Neuronal stem cell (in vitro differentiated cells): ENCODE measurements at regions not wholly inside any gene's neighbourhood (a gene's known extent, or its start where the extent isn't known, plus 50 kb on each side); places are given as distances from the start of the nearest gene placed in this dataset.
"Not testable (repeated sequence)": the region's sequence is repeated elsewhere in the genome, so short reads cannot be mapped to it uniquely, and the experiment has no call there.

Experiments
- DNase-seq: peaks from one replicate; pipeline ENCODE4 v3.0.0-alpha.2; 2013; ENCODE audit warnings: low spot score
- H2AFZ ChIP-seq: one replicate; pipeline ENCODE4 v1.6.1; 2013; ENCODE audit warnings: mild to moderate bottlenecking, low read length, inconsistent platforms
- H2AK5ac ChIP-seq: 2 replicates; pipeline ENCODE4 v1.6.1; 2013; ENCODE audit warnings: low read depth, mild to moderate bottlenecking, inconsistent platforms, low read length, moderate library complexity, mixed read lengths
- H2BK120ac ChIP-seq: 2 replicates; pipeline ENCODE4 v1.6.1; 2013; ENCODE audit warnings: low read depth, mild to moderate bottlenecking, inconsistent platforms, low read length, moderate library complexity, mixed read lengths
- H2BK12ac ChIP-seq: one replicate; pipeline ENCODE4 v1.6.1; 2013; ENCODE audit warnings: low read length, inconsistent platforms
- H2BK15ac ChIP-seq: 2 replicates; pipeline ENCODE4 v1.6.1; 2013; ENCODE audit warnings: mild to moderate bottlenecking, low read length, inconsistent platforms, mixed read lengths
- H2BK5ac ChIP-seq: one replicate; pipeline ENCODE4 v1.6.1; 2013; ENCODE audit warnings: inconsistent platforms, mild to moderate bottlenecking, low read length, moderate library complexity
- H3K14ac ChIP-seq: one replicate; pipeline ENCODE4 v1.6.1; 2013; ENCODE audit warnings: low read length, inconsistent platforms
- H3K18ac ChIP-seq: 2 replicates; pipeline ENCODE4 v1.6.1; 2013; ENCODE audit warnings: low read length, inconsistent platforms
- H3K23ac ChIP-seq: 2 replicates; pipeline ENCODE4 v1.6.1; 2013; ENCODE audit warnings: low read depth, mild to moderate bottlenecking, mixed read lengths, low read length, inconsistent platforms; ENCODE audit not compliant: poor library complexity
- H3K27ac ChIP-seq: replicated peaks from 3 replicates; pipeline ENCODE4 v1.5.1; 2013; ENCODE audit warnings: low read length, inconsistent platforms
- H3K27me3 ChIP-seq, 3 experiments: 2 replicates each; pipeline ENCODE4 v1.6.1; 2013; ENCODE audit warnings: low read length in 3 of 3, mild to moderate bottlenecking in 2 of 3, inconsistent platforms in 1 of 3, low read depth in 1 of 3, mixed read lengths in 1 of 3, moderate library complexity in 1 of 3; ENCODE audit not compliant: control insufficient read depth in 3 of 3, insufficient read depth in 3 of 3
- H3K36me3 ChIP-seq, 2 donors: replicated peaks in 1 of 2; 2 replicates each; pipeline ENCODE4 v1.6.1; 2013; ENCODE audit warnings: low read length in 2 of 2; ENCODE audit not compliant: control insufficient read depth in 2 of 2, insufficient read depth in 2 of 2
- H3K4ac ChIP-seq: 2 replicates; pipeline ENCODE4 v1.6.1; 2013; ENCODE audit warnings: inconsistent platforms, mild to moderate bottlenecking, low read length, moderate library complexity
- H3K4me1 ChIP-seq, 2 donors: 1 replicate in 1 of 2; 2 replicates in 1 of 2; pipeline ENCODE4 v1.6.1; 2013; ENCODE audit warnings: low read length in 2 of 2, low read depth in 1 of 2; ENCODE audit not compliant: control insufficient read depth in 2 of 2, insufficient read depth in 1 of 2
- H3K4me2 ChIP-seq: one replicate; pipeline ENCODE4 v1.6.1; 2013; ENCODE audit warnings: mild to moderate bottlenecking, low read length, inconsistent platforms; ENCODE audit not compliant: insufficient read depth, poor library complexity, severe bottlenecking
- H3K4me3 ChIP-seq, 2 donors: 2 replicates each; pipeline ENCODE4 v1.5.1; 2013; ENCODE audit warnings: low read length in 2 of 2, mild to moderate bottlenecking in 2 of 2, inconsistent platforms in 1 of 2, moderate library complexity in 1 of 2
- H3K79me1 ChIP-seq: one replicate; pipeline ENCODE4 v1.6.1; 2013; ENCODE audit warnings: low read depth, mild to moderate bottlenecking, inconsistent platforms, low read length, moderate library complexity
- H3K9ac ChIP-seq: one replicate; pipeline ENCODE4 v1.6.1; 2013; ENCODE audit warnings: mild to moderate bottlenecking, low read depth, low read length, inconsistent platforms; ENCODE audit not compliant: poor library complexity
- H3K9me3 ChIP-seq, 2 donors: replicated peaks in 1 of 2; 2 replicates each; pipeline versions ENCODE3 to v1.6.1; 2013; ENCODE audit warnings: low read length in 2 of 2, mild to moderate bottlenecking in 2 of 2, inconsistent platforms in 1 of 2, low read depth in 1 of 2, mixed read lengths in 1 of 2, moderate library complexity in 1 of 2; ENCODE audit not compliant: control insufficient read depth in 2 of 2, insufficient read depth in 1 of 2
- H4K8ac ChIP-seq: one replicate; pipeline ENCODE4 v1.6.1; 2013; ENCODE audit warnings: low read depth, mild to moderate bottlenecking, inconsistent platforms, low read length, moderate library complexity
- H4K91ac ChIP-seq: one replicate; pipeline ENCODE4 v1.6.1; 2013; ENCODE audit warnings: low read length, low read depth, mild to moderate bottlenecking, inconsistent platforms; ENCODE audit not compliant: poor library complexity
- WGBS, 2 donors: extraction: QIAGEN DNeasy Blood & Tissue Kit; methylation state at CpG; one replicate each; pipeline ENCODE4 v1.1.7; 2013; ENCODE audit warnings: missing lambda C conversion rate in 2 of 2, mixed read lengths in 1 of 2; ENCODE audit not compliant: insufficient read length in 2 of 2, insufficient replicate concordance in 1 of 2; ENCODE audit errors: extremely low coverage in 2 of 2; 5-methylcytosine and 5-hydroxymethylcytosine counted together

DNA sequence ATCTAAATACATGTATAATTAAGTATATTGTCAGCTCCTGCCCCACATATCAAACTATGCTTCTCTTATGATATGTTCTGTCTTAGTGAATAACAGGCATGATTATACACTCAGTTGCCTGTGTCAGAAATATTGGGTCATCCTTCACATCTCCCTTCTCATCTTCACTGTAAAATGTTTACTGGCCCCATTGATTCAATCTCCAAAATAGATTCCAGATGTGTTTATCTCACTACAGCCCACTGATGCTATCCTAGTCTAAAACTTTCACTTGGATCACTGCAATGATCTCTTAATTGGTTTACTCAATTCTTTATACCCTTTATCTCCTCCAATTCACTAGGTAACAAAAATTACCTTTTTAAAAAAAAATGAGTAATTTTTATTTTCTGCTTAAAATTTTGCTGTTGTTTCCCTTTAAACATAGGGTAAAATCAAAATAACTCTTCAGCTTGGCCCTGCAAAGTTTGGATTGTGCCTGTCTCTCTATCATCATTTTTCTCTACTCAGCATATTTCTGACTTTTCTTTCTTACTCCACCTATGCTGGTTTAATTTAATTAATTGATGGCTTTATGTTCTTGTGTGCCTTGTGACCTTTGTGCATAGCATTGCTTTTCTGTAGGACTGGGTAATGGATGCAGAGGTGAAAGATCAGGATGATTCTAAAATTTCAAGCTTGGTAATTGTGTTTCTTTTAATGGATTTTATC is 233.9 kb upstream of the FOXP2 start:
- Histone ChIP-seq H2BK5ac (no peak overlapping the region), H3K9me3 (no peaks in the 10 kb centered on the region), H3K27ac (no peak overlapping the region), H3K4me1 (peaks cover 0 to 31% of the 10 kb centered on the region in 2 donors), H2BK120ac (no peak overlapping the region), H2AFZ (no peak overlapping the region), H3K36me3 (no peaks in the 10 kb centered on the region), H4K91ac (no peak overlapping the region), H3K9ac (no peak overlapping the region), H3K14ac (no peak overlapping the region), H3K79me1 (no peaks in the 10 kb centered on the region), H3K4me3 (no peak overlapping the region), H2AK5ac (no peak overlapping the region), H4K8ac (no peak overlapping the region), H3K23ac (no peak overlapping the region), H3K4me2 (no peak overlapping the region), H3K27me3 (no peaks in the 10 kb centered on the region), H2BK15ac (no peak overlapping the region), H3K18ac (no peak overlapping the region), H3K4ac (no peak overlapping the region), H2BK12ac (no peak overlapping the region)
- no peak for DNase-seq

DNA sequence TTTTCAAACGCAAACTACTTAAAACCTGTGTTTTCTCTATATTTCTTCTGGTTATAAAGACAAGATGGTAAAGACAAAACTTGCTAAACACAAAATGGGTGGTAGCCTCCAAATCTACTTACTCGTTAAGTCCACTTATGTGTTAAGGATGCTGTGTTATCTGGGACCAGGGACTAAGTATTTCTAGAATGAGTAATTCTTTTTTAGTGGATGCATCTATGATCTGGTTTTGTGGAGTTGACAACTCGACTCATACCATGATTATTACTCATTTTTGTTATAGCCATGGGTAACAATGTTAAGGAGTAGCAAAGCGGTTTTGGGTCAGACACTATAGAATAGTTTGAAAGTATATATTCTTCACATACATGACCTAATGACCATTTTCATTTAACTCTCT is 239.5 kb upstream of the FOXP2 start:
- Histone ChIP-seq H3K9me3 (peaks cover 0 to 22% of the 10 kb centered on the region in 2 donors), H3K4me1 (peaks cover 0 to 10% of the 10 kb centered on the region in 2 donors), H2BK12ac (no peak overlapping the region), H4K8ac (no peak overlapping the region), H3K79me1 (no peaks in the 10 kb centered on the region), H3K27me3 (no peaks in the 10 kb centered on the region), H3K23ac (no peak overlapping the region), H3K14ac (no peak overlapping the region), H4K91ac (no peak overlapping the region), H2AFZ (no peak overlapping the region), H2BK120ac (no peak overlapping the region), H3K4me3 (no peak overlapping the region), H2BK15ac (no peak overlapping the region), H2AK5ac (no peak overlapping the region), H3K36me3 (no peaks in the 10 kb centered on the region), H3K27ac (no peak overlapping the region), H3K4ac (no peak overlapping the region), H3K4me2 (no peak overlapping the region), H2BK5ac (no peak overlapping the region), H3K18ac (no peak overlapping the region), H3K9ac (no peak overlapping the region)
- no CpG with 5 or more reads among the region's 4 CpGs for WGBS, 2 donors
- DNase-seq = no peak

DNA sequence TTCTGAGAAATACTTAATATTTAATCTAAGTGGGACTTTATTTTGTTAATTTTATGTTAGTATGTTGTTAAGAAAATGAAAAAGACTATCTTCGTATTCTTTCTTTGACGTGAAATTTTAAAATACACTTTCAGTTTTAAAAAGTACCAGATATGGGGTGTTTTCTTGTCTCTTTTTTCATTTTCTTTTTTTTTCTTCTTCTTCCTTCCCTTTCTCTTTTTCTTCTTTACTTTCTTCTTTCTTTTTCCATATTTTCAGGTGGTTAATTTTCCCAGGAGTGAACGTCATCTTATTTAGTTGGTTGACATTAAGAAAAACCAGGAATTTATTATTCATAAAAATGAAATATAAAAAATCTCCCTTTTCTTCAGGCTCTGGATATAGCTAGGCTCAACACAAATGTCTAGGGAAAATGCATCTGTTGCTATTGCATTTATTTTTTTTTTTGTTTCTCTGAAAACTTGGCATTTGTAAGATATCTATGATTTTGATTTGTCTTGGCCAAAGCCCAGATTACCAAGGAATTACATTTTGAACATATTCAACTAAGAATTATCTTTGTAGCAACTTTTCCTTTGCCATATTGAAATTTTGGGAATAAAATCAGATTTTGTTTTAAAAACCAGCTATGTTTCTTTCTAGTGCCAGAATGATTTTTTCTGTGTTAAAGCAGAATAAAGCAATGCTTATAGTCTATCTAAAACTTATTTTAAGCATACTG is 241.3 kb upstream of the FOXP2 start:
- Histone ChIP-seq H3K4me1 (peaks cover 0 to 8% of the 10 kb centered on the region in 2 donors), H2BK15ac (no peak overlapping the region), H3K36me3 (no peaks in the 10 kb centered on the region), H3K18ac (no peak overlapping the region), H3K23ac (no peak overlapping the region), H3K4me3 (no peak overlapping the region), H3K79me1 (no peaks in the 10 kb centered on the region), H2BK5ac (no peak overlapping the region), H2BK120ac (no peak overlapping the region), H2BK12ac (no peak overlapping the region), H3K9ac (no peak overlapping the region), H3K4me2 (no peak overlapping the region), H3K27me3 (no peaks in the 10 kb centered on the region), H3K14ac (no peak overlapping the region), H3K9me3 (peaks cover 0 to 30% of the 10 kb centered on the region in 2 donors), H2AFZ (no peak overlapping the region), H4K91ac (no peak overlapping the region), H3K27ac (no peak overlapping the region), H2AK5ac (no peak overlapping the region), H3K4ac (no peak overlapping the region), H4K8ac (no peak overlapping the region)
- DNase-seq = no peak
- WGBS, 2 donors = 100% methylated on average over 1 of the region's 3 CpGs; no CpG with 5 or more reads in 1 of the 2 donors

- not testable (repeated sequence) for H3K79me1 ChIP-seq, H2AFZ ChIP-seq, H2BK15ac ChIP-seq, H2BK12ac ChIP-seq, H3K4me2 ChIP-seq, H3K4ac ChIP-seq, H3K9ac ChIP-seq, H3K18ac ChIP-seq, H3K4me1 ChIP-seq, DNase-seq, H4K8ac ChIP-seq, H3K27ac ChIP-seq, H2BK5ac ChIP-seq, H3K36me3 ChIP-seq, H2BK120ac ChIP-seq, H3K14ac ChIP-seq, H3K27me3 ChIP-seq, H3K23ac ChIP-seq, H2AK5ac ChIP-seq, H4K91ac ChIP-seq, H3K4me3 ChIP-seq
- peaks cover 0 to 50% of the 10 kb centered on the region in 2 donors for H3K9me3 ChIP-seq
- no CpG with 5 or more reads among the region's 2 CpGs for WGBS, 2 donors
Measured at GRCh38 chr7:114169389-114169788, 245.2 kb upstream of the FOXP2 start.
